Glomerular visceral epithelial cell (primary cell): ENCODE measurements at regions not wholly inside any gene's neighbourhood (a gene's known extent, or its start where the extent isn't known, plus 50 kb on each side); places are given as distances from the start of the nearest gene placed in this dataset.

ENCODE experiments used
- DNase-seq: peaks from one replicate; pipeline ENCODE4 v3.0.0-alpha.2; 2016; ENCODE audit errors: extremely low spot score

GRCh38 chr1:222240536-222241181 lies 307.2 kb downstream of the HHIPL2 start:
- no peak for DNase-seq

- no peak for DNase-seq
Observed at GRCh38 chr1:222239130-222239529, 308.8 kb downstream of the HHIPL2 start.

DNA sequence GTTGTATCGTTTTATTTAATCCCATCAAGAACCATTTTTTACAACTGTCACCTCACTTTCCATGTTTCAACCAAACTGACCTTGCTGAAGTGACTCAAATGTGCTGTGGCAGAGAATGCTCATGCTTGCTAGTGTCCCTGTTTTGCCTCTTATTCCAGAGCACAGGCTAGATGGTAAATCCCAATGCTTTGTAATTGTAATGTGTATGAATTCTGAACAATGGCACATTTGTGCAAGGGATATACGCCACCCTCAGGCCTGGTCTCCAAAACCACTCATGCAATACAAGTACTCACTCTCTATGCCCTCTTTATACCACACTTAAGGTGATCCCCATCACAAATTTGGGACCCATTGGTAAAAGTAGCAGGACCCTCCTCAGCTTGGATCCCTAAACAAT lies 313.6 kb downstream of the HHIPL2 start:
- DNase-seq = no peak

GRCh38 chr1:222233444-222234158 lies 314.3 kb downstream of the HHIPL2 start:
- no peak for DNase-seq

- DNase-seq = no peak
Observed at GRCh38 chr1:222232842-222233241, 315.1 kb downstream of the HHIPL2 start.

- DNase-seq = no peak
Observed at GRCh38 chr1:222229672-222230312, 318.1 kb downstream of the HHIPL2 start.

- no peak for DNase-seq
Observed at GRCh38 chr1:222225316-222225691, 322.6 kb downstream of the HHIPL2 start.

- peak; percentile 9 for DNase-seq
Observed at GRCh38 chr1:222224636-222225315, 323.1 kb downstream of the HHIPL2 start.

- DNase-seq = no peak
Observed at GRCh38 chr1:222224156-222224555, 323.7 kb downstream of the HHIPL2 start.

GRCh38 chr1:222223010-222223409 lies 324.9 kb downstream of the HHIPL2 start:
- no peak for DNase-seq

GRCh38 chr1:222216255-222216754 lies 331.6 kb downstream of the HHIPL2 start:
- DNase-seq = no peak

DNA sequence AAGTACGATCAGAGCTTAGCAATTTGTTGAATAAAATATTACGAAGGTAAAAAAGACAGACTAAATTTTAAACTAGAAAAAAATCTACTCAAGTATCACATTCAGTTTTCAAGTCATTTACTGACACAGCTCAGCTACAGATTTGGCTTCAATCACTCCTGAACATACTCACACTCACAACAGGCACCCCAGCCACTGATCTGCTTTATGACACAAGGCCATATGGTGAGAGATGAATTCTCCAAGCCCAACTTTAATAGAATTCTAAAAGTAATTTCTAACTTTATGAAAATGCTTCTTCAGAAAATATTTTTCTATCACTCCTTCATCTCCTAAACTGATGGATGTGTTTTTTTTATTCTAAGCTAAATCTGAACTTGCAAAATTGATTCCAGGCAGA lies 337.1 kb downstream of the HHIPL2 start:
- DNase-seq = no peak

DNA sequence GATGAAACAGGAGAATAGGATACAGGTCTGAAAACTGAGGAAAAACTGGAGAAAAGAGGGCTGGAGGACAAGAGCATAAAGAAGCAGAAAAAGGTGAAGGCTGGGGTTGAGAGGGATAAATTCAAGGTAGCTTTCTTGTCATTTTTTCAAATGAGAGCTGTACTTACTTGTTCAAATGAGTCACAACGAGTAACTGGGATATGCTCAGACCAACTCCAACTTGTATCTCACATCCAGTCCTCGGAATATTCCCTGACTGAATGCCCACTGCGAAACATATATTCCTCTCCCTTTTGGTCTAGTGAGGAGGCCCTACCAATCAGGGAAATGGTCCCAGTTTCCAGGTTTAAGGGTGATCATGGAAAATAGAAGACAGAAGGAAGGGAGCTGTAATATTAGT lies 343.4 kb downstream of the HHIPL2 start:
- no peak for DNase-seq

GRCh38 chr1:222202831-222203230 lies 345.1 kb downstream of the HHIPL2 start:
- no peak for DNase-seq

DNA sequence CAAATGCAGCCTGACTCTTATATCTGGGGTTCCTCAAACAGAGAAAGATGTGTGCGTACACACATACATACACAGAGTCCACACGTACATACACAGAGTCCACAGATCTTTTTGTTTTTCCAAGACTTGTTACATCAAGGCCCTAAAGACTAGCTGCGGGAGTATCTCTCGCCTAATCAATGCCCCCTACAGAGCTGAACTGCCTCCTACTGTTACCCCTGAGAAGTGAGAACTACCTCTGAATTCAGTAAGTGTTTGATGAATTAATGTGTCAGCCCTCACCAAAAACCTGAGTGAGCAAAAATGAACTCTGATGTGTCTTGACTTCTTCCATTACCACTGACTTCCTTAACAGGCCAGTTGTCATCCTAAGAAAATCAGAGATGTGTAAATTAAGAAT lies 351.2 kb downstream of the HHIPL2 start:
- DNase-seq = no peak

DNA sequence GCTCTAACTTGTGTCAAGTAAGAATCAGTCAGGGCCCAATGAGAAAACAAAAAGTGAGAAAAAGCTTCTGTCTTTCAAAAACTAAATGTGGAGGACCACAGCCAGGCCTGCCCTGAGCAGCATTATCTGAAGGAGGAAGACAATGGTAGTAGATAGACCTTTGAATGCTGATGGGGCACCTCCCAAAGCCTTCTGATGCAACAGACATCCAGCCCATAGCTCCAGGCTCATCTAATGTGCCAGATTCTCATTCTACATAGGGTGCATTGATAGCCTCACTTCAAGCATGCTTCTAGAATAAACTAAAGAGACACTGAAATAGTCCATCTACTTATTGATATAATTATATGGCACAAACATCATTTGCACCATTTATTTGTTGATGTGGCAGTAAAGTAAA lies 351.6 kb downstream of the HHIPL2 start:
- no peak for DNase-seq

GRCh38 chr1:222195857-222196256 lies 352.0 kb downstream of the HHIPL2 start:
- DNase-seq = no peak

DNA sequence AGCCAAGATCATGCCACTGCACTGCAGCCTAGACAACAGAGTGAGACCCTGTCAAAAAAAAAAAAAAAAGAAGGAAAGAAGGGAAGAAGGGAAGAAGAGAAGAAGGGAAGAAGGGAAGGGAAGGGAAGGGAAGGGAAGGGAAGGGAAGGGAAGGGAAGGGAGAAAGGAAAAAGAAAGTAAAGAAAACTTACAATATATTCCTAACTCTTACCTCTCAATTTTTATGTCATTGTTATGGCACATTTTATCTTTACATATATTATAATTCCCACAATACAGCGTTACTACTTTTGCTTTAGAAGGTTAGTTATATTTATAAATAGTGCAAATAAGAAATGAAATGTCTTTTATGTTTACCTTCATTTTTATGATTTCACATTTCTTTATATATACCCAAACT lies 358.7 kb downstream of the HHIPL2 start:
- DNase-seq = no peak

GRCh38 chr1:222187566-222188332 lies 360.2 kb downstream of the HHIPL2 start:
- no peak for DNase-seq

DNA sequence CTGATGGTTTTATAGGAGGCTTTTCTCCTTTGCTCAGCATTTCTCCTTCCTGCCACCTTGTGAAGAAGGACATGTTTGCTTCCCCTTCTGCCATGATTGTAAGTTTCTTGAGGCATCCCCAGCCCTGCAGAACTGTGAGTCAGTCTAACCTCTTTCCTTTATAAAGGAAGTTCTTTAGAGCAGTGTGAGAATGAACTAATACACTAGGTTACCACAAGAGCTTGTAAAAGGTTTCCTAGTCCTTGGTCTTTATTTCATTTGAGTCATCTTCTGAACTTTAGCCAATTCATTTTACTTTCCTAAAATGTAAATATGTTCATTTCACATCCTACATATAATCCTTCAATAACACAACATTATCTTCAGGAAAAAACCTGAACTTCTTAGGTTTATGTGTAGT lies 365.3 kb downstream of the HHIPL2 start:
- DNase-seq = peak; percentile 8

DNA sequence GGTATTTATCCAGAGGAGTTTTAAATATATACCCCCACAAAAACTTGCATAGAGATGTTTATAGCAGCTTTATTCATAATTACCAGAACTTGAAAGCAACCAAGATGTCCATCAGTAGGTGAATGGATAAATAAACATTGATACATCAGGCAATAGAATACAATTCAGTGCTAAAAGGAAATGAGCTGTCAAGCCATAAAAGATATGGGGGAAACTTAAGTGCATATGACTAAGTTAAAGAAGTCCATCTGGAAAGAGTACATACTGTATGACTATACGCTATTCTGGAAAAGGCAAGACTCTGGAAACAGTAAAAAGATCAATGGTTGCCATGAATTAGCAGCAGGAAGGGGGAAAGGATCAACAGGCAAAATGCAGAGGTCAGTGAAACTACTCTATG lies 366.7 kb downstream of the HHIPL2 start:
- DNase-seq = no peak

DNA sequence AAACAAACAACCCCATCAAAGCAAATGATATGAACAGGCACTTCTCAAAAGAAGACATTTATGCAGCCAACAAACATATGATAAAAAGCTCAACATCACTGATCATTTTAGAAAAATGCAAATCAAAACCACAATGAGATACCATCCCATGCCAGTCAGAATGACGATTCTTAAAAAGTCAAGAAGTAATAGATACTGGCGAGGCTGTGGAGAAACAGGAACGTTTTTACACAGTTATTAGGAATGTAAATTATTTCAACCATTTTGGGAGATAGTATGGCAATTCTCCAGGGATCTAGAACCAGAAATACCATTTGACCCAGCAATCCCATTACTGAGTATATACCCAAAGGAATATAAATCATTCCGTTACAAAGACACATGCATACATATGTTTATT lies 370.4 kb downstream of the HHIPL2 start:
- DNase-seq = peak; percentile 31
